KMS-11 (cell line): ENCODE measurements at regions not wholly inside any gene's neighbourhood (a gene's known extent, or its start where the extent isn't known, plus 50 kb on each side); places are given as distances from the start of the nearest gene placed in this dataset.

Source experiments
- H2AFZ ChIP-seq: fragments of 200-600 bp; sonication (generic); 2 replicates; pipeline ENCODE4 v1.6.1; 2016; ENCODE audit warnings: antibody characterized with exemption, mixed run types, low read depth
- H3K27ac ChIP-seq: fragments of 200-600 bp; sonication (generic); 2 replicates; pipeline ENCODE4 v1.6.1; 2016; ENCODE audit warnings: mild to moderate bottlenecking, mixed run types
- H3K27me3 ChIP-seq: fragments of 200-600 bp; sonication (generic); 2 replicates; pipeline ENCODE4 v1.6.1; 2017; ENCODE audit warnings: mild to moderate bottlenecking, low read depth, mixed run types, moderate library complexity; ENCODE audit not compliant: insufficient read depth
- H3K36me3 ChIP-seq: fragments of 200-600 bp; sonication (generic); 2 replicates; pipeline ENCODE4 v1.6.1; 2017; ENCODE audit warnings: mild to moderate bottlenecking, mixed run types; ENCODE audit not compliant: insufficient read depth
- H3K4me1 ChIP-seq: fragments of 200-600 bp; sonication (generic); 2 replicates; pipeline ENCODE4 v1.6.1; 2016; ENCODE audit warnings: mild to moderate bottlenecking, low read depth, mixed run types; ENCODE audit not compliant: poor library complexity, severe bottlenecking
- H3K4me2 ChIP-seq: fragments of 200-600 bp; sonication (generic); 2 replicates; pipeline ENCODE4 v1.7.0; 2016; ENCODE audit warnings: mild to moderate bottlenecking, mixed run types
- H3K4me3 ChIP-seq: fragments of 200-600 bp; sonication (generic); IDR thresholded peaks from 2 replicates; pipeline ENCODE4 v1.6.1; 2017; ENCODE audit warnings: low read depth, low read length, mixed read lengths; ENCODE audit not compliant: insufficient read depth
- H3K79me2 ChIP-seq: fragments of 200-600 bp; sonication (generic); 2 replicates; pipeline ENCODE4 v1.6.1; 2016; ENCODE audit warnings: low read depth, mixed run types; ENCODE audit not compliant: insufficient read depth
- H3K9ac ChIP-seq: fragments of 200-600 bp; sonication (generic); 2 replicates; pipeline ENCODE4 v1.6.1; 2016; ENCODE audit warnings: mild to moderate bottlenecking, mixed run types
- H4K20me1 ChIP-seq: fragments of 200-600 bp; sonication (generic); 2 replicates; pipeline ENCODE4 v1.6.1; 2016; ENCODE audit warnings: mild to moderate bottlenecking, mixed run types; ENCODE audit not compliant: insufficient read depth
- CTCF ChIP-seq: fragments of 200-600 bp; sonication (generic); conservative IDR thresholded peaks from 2 replicates; pipeline ENCODE4 v1.6.1; 2017; ENCODE audit warnings: low read depth, mild to moderate bottlenecking, antibody characterized with exemption, low read length, moderate library complexity, mixed read lengths

GRCh38 chr5:126017096-126017495 is 406.1 kb upstream of the GRAMD2B start:
- H2AFZ ChIP-seq = no peak overlapping the region
- H3K9ac ChIP-seq = no peak overlapping the region
- no peaks in the 10 kb centered on the region for H3K4me1 ChIP-seq
- H3K27me3 ChIP-seq = no peaks in the 10 kb centered on the region
- no peak for TF ChIP-seq CTCF
- H3K4me3 ChIP-seq = no peak overlapping the region
- no peak overlapping the region for H3K27ac ChIP-seq
- no peaks in the 10 kb centered on the region for H3K36me3 ChIP-seq
- H3K4me2 ChIP-seq = no peak overlapping the region
- no peaks in the 10 kb centered on the region for H4K20me1 ChIP-seq
- H3K79me2 ChIP-seq = no peaks in the 10 kb centered on the region

- no peak overlapping the region for H2AFZ ChIP-seq
- no peak overlapping the region for H3K4me3 ChIP-seq
- H3K4me2 ChIP-seq = no peak overlapping the region
- H4K20me1 ChIP-seq = no peaks in the 10 kb centered on the region
- no peaks in the 10 kb centered on the region for H3K27me3 ChIP-seq
- no peak overlapping the region for H3K9ac ChIP-seq
- no peak overlapping the region for H3K27ac ChIP-seq
- H3K79me2 ChIP-seq = no peaks in the 10 kb centered on the region
- no peaks in the 10 kb centered on the region for H3K36me3 ChIP-seq
- no peaks in the 10 kb centered on the region for H3K4me1 ChIP-seq
- no peak for TF ChIP-seq CTCF
These were observed 402.4 kb upstream of the GRAMD2B start for GRCh38 chr5:126020770-126021169.

- TF ChIP-seq CTCF = no peak
- Histone ChIP-seq H3K27ac (no peak overlapping the region), H2AFZ (no peak overlapping the region), H3K79me2 (no peaks in the 10 kb centered on the region), H3K36me3 (no peaks in the 10 kb centered on the region), H3K4me1 (no peaks in the 10 kb centered on the region), H3K4me3 (no peak overlapping the region), H3K9ac (no peak overlapping the region), H3K27me3 (no peaks in the 10 kb centered on the region), H4K20me1 (no peaks in the 10 kb centered on the region), H3K4me2 (no peak overlapping the region)
These were observed 399.2 kb upstream of the GRAMD2B start for GRCh38 chr5:126023994-126024441.

- H4K20me1 ChIP-seq = no peaks in the 10 kb centered on the region
- H3K9ac ChIP-seq = no peak overlapping the region
- no peak overlapping the region for H3K4me3 ChIP-seq
- H3K79me2 ChIP-seq = no peaks in the 10 kb centered on the region
- no peak overlapping the region for H2AFZ ChIP-seq
- H3K36me3 ChIP-seq = no peaks in the 10 kb centered on the region
- TF ChIP-seq CTCF = no peak
- no peak overlapping the region for H3K4me2 ChIP-seq
- H3K27me3 ChIP-seq = no peaks in the 10 kb centered on the region
- no peak overlapping the region for H3K27ac ChIP-seq
- no peaks in the 10 kb centered on the region for H3K4me1 ChIP-seq
These were observed 396.1 kb upstream of the GRAMD2B start for GRCh38 chr5:126027149-126027548.
